Keratinocyte (primary cell): ENCODE measurements at regions not wholly inside any gene's neighbourhood (a gene's known extent, or its start where the extent isn't known, plus 50 kb on each side); places are given as distances from the start of the nearest gene placed in this dataset.

Experiments used
- DNase-seq: peaks from one replicate; pipeline ENCODE4 v3.0.0-alpha.2; 2011; ENCODE audit warnings: low read depth, missing footprints, low spot score
- FAIRE-seq: peaks from 2 replicates; lab custom pipeline; 2011; peaks lifted over from hg19 to GRCh38; lab: Jason Lieb, UNC
- H2AFZ ChIP-seq: 2 replicates; pipeline ENCODE4 v1.6.0; 2012; ENCODE audit warnings: low read length, control low read depth, inconsistent platforms; ENCODE audit not compliant: control insufficient read depth
- H3K27ac ChIP-seq: 2 replicates; pipeline ENCODE4 v1.5.1; 2011; ENCODE audit warnings: low read length; ENCODE audit not compliant: control insufficient read depth, insufficient read depth
- H3K27me3 ChIP-seq: 3 replicates; pipeline ENCODE4 v1.6.0; 2011; ENCODE audit warnings: low read length; ENCODE audit not compliant: control insufficient read depth, insufficient read depth; ENCODE audit errors: extremely low read depth
- H3K36me3 ChIP-seq, 2 experiments: 2 replicates in 1 of 2; 3 replicates in 1 of 2; pipeline ENCODE4 v1.5.1; 2011; ENCODE audit warnings: low read length in 2 of 2, mild to moderate bottlenecking in 1 of 2; ENCODE audit not compliant: control insufficient read depth in 2 of 2, insufficient read depth in 2 of 2; ENCODE audit errors: extremely low read depth in 1 of 2
- H3K4me1 ChIP-seq: 3 replicates; pipeline ENCODE4 v1.5.1; 2011; ENCODE audit warnings: low read length; ENCODE audit not compliant: control insufficient read depth, insufficient read depth; ENCODE audit errors: extremely low read depth
- H3K4me2 ChIP-seq: 3 replicates; pipeline ENCODE4 v1.6.0; 2011; ENCODE audit warnings: low read depth, low read length; ENCODE audit not compliant: control insufficient read depth, insufficient read depth; ENCODE audit errors: extremely low read depth
- H3K4me3 ChIP-seq, 3 experiments: fragments of 200-600 bp in 1 of 3; sonication (generic) in 1 of 3; 2 replicates in 2 of 3; 3 replicates in 1 of 3; pipeline ENCODE4 v1.5.1; 2011 to 2016; ENCODE audit warnings: low read length in 3 of 3, mild to moderate bottlenecking in 3 of 3, control low read depth in 2 of 3, inconsistent platforms in 1 of 3, low read depth in 1 of 3, mixed read lengths in 1 of 3, mixed run types in 1 of 3, moderate library complexity in 1 of 3; ENCODE audit not compliant: control insufficient read depth in 2 of 3, insufficient read depth in 2 of 3; ENCODE audit errors: extremely low read depth in 1 of 3
- H3K79me2 ChIP-seq: 2 replicates; pipeline ENCODE4 v1.6.0; 2012; ENCODE audit warnings: low read length; ENCODE audit not compliant: control insufficient read depth, insufficient read depth
- H3K9ac ChIP-seq: 3 replicates; pipeline ENCODE4 v1.6.0; 2011; ENCODE audit warnings: low read length; ENCODE audit not compliant: control insufficient read depth, insufficient read depth; ENCODE audit errors: extremely low read depth
- H3K9me1 ChIP-seq: 3 replicates; pipeline ENCODE4 v1.6.0; 2011; ENCODE audit warnings: low read length; ENCODE audit not compliant: control insufficient read depth, insufficient read depth; ENCODE audit errors: extremely low read depth
- H3K9me3 ChIP-seq: 2 replicates; pipeline ENCODE4 v1.5.1; 2012; ENCODE audit warnings: low read depth, low read length; ENCODE audit not compliant: control insufficient read depth
- H4K20me1 ChIP-seq: 3 replicates; pipeline ENCODE4 v1.6.0; 2011; ENCODE audit warnings: low read length; ENCODE audit not compliant: control insufficient read depth, insufficient read depth; ENCODE audit errors: extremely low read depth
- EZH2 ChIP-seq: IDR thresholded peaks from one replicate; pipeline ENCODE4 v1.6.1; 2012; ENCODE audit warnings: inconsistent platforms, mild to moderate bottlenecking, low read length, moderate library complexity
- dilution Hi-C: fragments of 300-500 bp; cut with MboI; formaldehyde crosslinking; loops from one replicate; pipeline ENCODE4 v1.7.0; 2020; ENCODE audit warnings: low sequenced_read_pairs; ENCODE audit not compliant: extremely low pct_ligation_motif_present
- TF ChIP-seq, protein P1 (sequence below), 3 experiments: IDR thresholded peaks in 1 of 3; conservative IDR thresholded peaks in 1 of 3; optimal IDR thresholded peaks in 1 of 3; 2 replicates in 2 of 3; 3 replicates in 1 of 3; pipeline versions ENCODE3 to v1.5.1; 2011; ENCODE audit warnings: low read length in 3 of 3, mild to moderate bottlenecking in 3 of 3, moderate library complexity in 2 of 3, control low read depth in 1 of 3, inconsistent platforms in 1 of 3; ENCODE audit not compliant: insufficient read depth in 2 of 3; ENCODE audit errors: extremely low read depth in 1 of 3

DNA sequence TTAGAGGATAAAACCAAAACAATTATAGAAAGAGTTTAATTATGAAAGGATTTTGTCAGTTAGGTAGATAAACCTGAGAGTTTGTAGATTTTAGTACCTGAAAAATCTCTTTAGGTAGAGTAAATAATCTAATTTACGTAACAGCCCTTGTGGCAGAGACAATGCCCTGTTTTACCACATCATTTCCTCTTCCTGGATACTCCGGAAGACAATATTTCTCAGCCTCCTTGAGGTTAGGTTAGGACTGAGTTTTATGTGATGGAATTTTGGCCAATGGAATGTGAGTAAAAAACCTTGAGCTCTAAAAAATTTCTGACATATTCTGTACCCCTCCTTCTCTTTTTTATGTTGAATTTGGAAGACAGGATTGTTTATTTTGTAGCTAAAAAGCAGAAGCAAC, 50.7 kb upstream of the TPRG1 start:
- dilution Hi-C loops: no loop called here
- no peaks in the 10 kb centered on the region for H4K20me1 ChIP-seq
- DNase-seq (no peak), FAIRE-seq (no peak)
- no peak overlapping the region for H3K4me2 ChIP-seq
- no peaks in the 10 kb centered on the region for H3K36me3 ChIP-seq
- TF ChIP-seq EZH2: no peak
- TF ChIP-seq, protein P1, sequence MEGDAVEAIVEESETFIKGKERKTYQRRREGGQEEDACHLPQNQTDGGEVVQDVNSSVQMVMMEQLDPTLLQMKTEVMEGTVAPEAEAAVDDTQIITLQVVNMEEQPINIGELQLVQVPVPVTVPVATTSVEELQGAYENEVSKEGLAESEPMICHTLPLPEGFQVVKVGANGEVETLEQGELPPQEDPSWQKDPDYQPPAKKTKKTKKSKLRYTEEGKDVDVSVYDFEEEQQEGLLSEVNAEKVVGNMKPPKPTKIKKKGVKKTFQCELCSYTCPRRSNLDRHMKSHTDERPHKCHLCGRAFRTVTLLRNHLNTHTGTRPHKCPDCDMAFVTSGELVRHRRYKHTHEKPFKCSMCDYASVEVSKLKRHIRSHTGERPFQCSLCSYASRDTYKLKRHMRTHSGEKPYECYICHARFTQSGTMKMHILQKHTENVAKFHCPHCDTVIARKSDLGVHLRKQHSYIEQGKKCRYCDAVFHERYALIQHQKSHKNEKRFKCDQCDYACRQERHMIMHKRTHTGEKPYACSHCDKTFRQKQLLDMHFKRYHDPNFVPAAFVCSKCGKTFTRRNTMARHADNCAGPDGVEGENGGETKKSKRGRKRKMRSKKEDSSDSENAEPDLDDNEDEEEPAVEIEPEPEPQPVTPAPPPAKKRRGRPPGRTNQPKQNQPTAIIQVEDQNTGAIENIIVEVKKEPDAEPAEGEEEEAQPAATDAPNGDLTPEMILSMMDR (optimal IDR thresholded peaks at IDR 0.05 in 1 of 3, IDR thresholded peaks at IDR 0.05 in 1 of 3, conservative IDR thresholded peaks at IDR 0.05 in 1 of 3; ENCODE audit: extremely low read depth in 1 of 3, insufficient read depth in 2 of 3, low read length in 3 of 3): no peak
- H3K4me1 ChIP-seq: peaks cover 5% of the 10 kb centered on the region
- H3K9me1 ChIP-seq: no peaks in the 10 kb centered on the region
- no peaks in the 10 kb centered on the region for H3K27me3 ChIP-seq
- H3K9me3 ChIP-seq: peaks cover 2% of the 10 kb centered on the region
- H3K4me3 ChIP-seq: no peak overlapping the region
- no peak overlapping the region for H2AFZ ChIP-seq
- H3K9ac ChIP-seq: no peak overlapping the region
- no peak overlapping the region for H3K27ac ChIP-seq
- no peaks in the 10 kb centered on the region for H3K79me2 ChIP-seq
